ENCODE measurements at regions not wholly inside any gene's neighbourhood (a gene's known extent, or its start where the extent isn't known, plus 50 kb on each side); places are given as distances from the start of the nearest gene placed in this dataset.

DNA sequence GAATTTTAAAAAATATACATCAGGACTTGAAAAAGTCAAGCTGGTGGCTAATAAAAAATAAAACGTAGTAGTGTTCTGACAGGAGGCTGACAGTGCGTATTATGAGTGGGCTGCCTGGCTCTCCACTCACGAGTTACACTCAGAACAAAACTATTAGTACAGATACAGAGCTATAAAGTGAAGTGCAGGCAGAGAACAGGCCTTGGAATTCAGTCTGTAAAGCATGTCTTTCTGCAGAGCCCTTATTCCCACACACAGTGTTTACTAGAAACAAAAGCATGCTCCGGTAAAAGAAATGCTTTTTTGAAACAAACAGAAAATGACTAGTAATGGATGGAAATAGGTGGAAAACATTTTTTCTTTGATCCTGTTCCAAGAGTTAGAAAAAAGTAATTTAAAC, 334.7 kb downstream of the DIRAS2 start:
- no peaks in the 10 kb centered on the region for H3K36me3 ChIP-seq
- H3K27ac ChIP-seq = no peak overlapping the region
- H3K27me3 ChIP-seq = no peaks in the 10 kb centered on the region
- H3K4me3 ChIP-seq = no peak overlapping the region
- TF ChIP-seq CTCF (IDR thresholded peaks at IDR 0.05; ENCODE audit: low read depth, low read length) = no peak
- H3K4me1 ChIP-seq (ENCODE audit: low read depth) = peaks cover 11% of the 10 kb centered on the region
- DNase-seq (ENCODE audit: low read depth in 1 of 2, low spot score in 1 of 2) = no peak
- no peaks in the 10 kb centered on the region for H3K9me3 ChIP-seq (ENCODE audit: low read depth)

DNA sequence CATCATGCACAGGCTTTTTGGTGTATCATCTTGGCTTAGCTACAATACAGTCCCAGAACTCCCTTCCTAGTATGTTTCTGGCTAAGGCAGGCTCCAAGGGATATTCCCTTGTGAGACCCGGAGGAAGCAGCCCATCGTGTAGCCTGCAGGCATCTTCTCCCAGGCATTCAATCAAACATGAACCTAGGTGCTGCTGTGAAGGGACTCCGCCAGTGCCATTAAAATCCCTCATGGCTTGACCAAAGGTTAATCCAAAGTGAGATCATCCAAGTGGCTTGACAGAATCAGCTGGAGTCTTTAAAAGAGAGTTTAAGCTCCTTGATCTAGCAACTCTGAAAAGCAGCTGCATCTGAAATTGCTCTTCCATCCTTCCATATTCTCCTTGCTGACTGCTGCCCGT, 333.9 kb downstream of the DIRAS2 start:
- H3K27ac ChIP-seq = no peak overlapping the region

DNA sequence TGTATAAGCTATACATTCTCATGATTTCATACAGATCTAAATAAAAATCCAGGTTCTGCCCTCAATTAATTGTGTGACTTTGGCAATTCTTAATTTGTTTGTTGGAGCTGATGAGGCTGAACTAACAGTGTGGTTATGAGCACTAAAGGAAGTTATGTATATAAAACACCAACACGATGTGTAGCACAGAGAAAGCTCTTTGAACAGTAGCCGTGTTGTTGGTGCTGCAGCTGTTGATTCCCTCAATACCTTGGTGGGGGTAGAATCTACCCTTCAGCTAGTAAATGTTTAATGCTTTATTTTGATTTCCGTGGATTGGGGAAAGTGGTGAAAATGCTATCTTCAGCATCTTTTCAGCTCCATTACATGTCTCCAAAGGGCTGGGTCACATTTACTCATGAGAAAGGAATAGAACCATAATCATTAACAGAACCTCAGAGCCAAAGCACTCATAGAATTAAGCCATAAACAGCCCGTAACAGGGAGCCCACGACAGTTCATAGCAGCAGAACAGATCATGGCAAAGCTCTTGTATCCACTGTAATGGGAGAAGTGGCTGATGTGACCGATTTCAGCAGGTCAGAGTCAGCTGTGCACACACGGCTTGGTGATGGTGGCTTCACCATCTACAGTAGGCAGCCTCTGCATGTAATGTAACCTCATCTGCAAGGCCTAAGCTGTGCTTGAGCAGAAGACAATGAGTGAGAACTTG, 332.7 kb downstream of the DIRAS2 start:
- Histone ChIP-seq H3K27ac (no peak overlapping the region), H3K4me3 (no peak overlapping the region), H3K27me3 (no peaks in the 10 kb centered on the region), H3K4me1 (ENCODE audit: low read depth) (peaks cover 11% of the 10 kb centered on the region), H3K9me3 (ENCODE audit: low read depth) (no peaks in the 10 kb centered on the region), H3K36me3 (no peaks in the 10 kb centered on the region)
- TF ChIP-seq CTCF (IDR thresholded peaks at IDR 0.05; ENCODE audit: low read depth, low read length) = no peak
- DNase-seq (ENCODE audit: low read depth in 1 of 2, low spot score in 1 of 2) = no peak

More for the DNA sequence above, 333.9 kb downstream of the DIRAS2 start:
- H3K36me3 ChIP-seq = no peaks in the 10 kb centered on the region
- peaks cover 11% of the 10 kb centered on the region for H3K4me1 ChIP-seq (ENCODE audit: low read depth)
- H3K9me3 ChIP-seq (ENCODE audit: low read depth) = no peaks in the 10 kb centered on the region
- H3K27me3 ChIP-seq = no peaks in the 10 kb centered on the region
- H3K4me3 ChIP-seq = no peak overlapping the region
- TF ChIP-seq CTCF (IDR thresholded peaks at IDR 0.05; ENCODE audit: low read depth, low read length) = no peak
- DNase-seq (ENCODE audit: low read depth in 1 of 2, low spot score in 1 of 2) = no peak

DNA sequence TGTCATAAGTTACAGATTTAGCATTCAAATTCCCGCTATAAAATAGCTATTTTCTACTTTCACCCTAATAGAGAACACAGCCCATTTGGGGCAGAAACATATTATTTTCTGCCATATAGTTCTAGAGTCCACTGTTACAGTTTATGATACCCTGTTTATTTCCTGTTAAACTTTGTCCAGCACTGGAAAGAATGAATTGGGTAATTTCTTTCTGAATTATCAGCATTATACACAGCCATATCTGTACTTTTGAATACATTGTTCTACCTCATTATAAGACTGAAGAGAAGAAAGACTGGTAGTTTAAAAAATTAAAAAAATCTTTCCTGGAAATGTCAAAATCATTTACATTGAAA, 332.1 kb downstream of the DIRAS2 start:
- Histone ChIP-seq H3K4me3 (no peak overlapping the region), H3K4me1 (ENCODE audit: low read depth) (peaks cover 11% of the 10 kb centered on the region), H3K9me3 (ENCODE audit: low read depth) (no peaks in the 10 kb centered on the region), H3K27ac (no peak overlapping the region), H3K36me3 (no peaks in the 10 kb centered on the region), H3K27me3 (no peaks in the 10 kb centered on the region)
- TF ChIP-seq CTCF (IDR thresholded peaks at IDR 0.05; ENCODE audit: low read depth, low read length) = no peak
- no peak for DNase-seq (ENCODE audit: low read depth in 1 of 2, low spot score in 1 of 2)

DNA sequence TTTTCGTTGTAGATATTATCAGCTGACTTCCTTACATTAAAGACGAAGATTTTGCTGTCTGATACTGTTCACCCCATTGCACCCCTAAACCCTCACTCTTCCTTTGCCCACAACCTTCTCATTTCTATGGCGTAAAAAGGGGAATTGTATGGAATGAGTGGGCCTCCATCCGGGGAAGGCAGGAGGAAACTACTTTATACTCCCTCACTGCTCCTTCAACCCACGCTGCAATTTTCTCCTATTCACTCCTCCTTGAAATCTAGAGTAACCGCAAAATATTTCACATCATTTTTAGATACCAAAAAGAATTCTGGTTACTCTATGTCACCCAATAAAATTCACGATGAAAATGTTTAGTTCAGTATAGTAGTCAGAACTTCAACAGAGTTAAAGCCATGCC, 330.8 kb downstream of the DIRAS2 start:
- H3K27ac ChIP-seq = no peak overlapping the region
- H3K27me3 ChIP-seq = no peaks in the 10 kb centered on the region
- no peak overlapping the region for H3K4me3 ChIP-seq
- H3K4me1 ChIP-seq (ENCODE audit: low read depth) = peaks cover 10% of the 10 kb centered on the region
- no peaks in the 10 kb centered on the region for H3K9me3 ChIP-seq (ENCODE audit: low read depth)
- DNase-seq (ENCODE audit: low read depth in 1 of 2, low spot score in 1 of 2) = no peak
- no peaks in the 10 kb centered on the region for H3K36me3 ChIP-seq
- no peak for TF ChIP-seq CTCF (IDR thresholded peaks at IDR 0.05; ENCODE audit: low read depth, low read length)

All from cardiac muscle cell (in vitro differentiated cells and primary cell).